HCT116 (cell line): ENCODE measurements at regions not wholly inside any gene's neighbourhood (a gene's known extent, or its start where the extent isn't known, plus 50 kb on each side); places are given as distances from the start of the nearest gene placed in this dataset.

Source experiments
- ATAC-seq: fragments of 200-7000 bp; cut with Tn5 transposase; 2 replicates; pipeline ENCODE4 v1.9.1; 2020; ENCODE audit warnings: mild to moderate bottlenecking, moderate library complexity
- BruUV-seq: library from RNA; stranded (reverse); fragments of 400-500 nt; replicated peaks from 2 replicates; lab custom pipeline; 2021; lab: Mats Ljungman, UMichigan
- CTCF ChIA-PET: fragments of 300-600 bp; sonication (Branson Sonifier 250); formaldehyde crosslinking; loops from one replicate; lab custom pipeline; 2021; ENCODE audit warnings: antibody characterized with exemption; lab: Charles Lee
- POLR2A ChIA-PET: fragments of 300-600, 350-600 bp; sonication (Branson Sonifier 250); formaldehyde crosslinking; loops from one replicate; lab custom pipeline; 2021; ENCODE audit warnings: antibody characterized with exemption; lab: Charles Lee
- RAD21 ChIA-PET, 2 experiments: fragments of 300-600 bp; sonication (Branson Sonifier 250); formaldehyde crosslinking; loops; one replicate each; lab custom pipeline; 2023; ENCODE audit warnings: low total read pairs in 2 of 2; ENCODE audit not compliant: uncharacterized antibody in 2 of 2, unreplicated experiment in 2 of 2, low non-redundant PET in 1 of 2; lab: Charles Lee
- DNase-seq: peaks from one replicate; pipeline ENCODE4 v3.0.0-alpha.2; 2010; ENCODE audit warnings: low read depth, low spot score
- H2AFZ ChIP-seq: fragments of 200-600 bp; shearing (Covaris generic), sonication (generic); 2 replicates; pipeline ENCODE4 v1.6.1; 2017; ENCODE audit warnings: low read depth, mixed run types, mixed read lengths, antibody characterized with exemption, low read length; ENCODE audit not compliant: poor library complexity, severe bottlenecking
- H3K27ac ChIP-seq: 2 replicates; pipeline ENCODE4 v1.5.1; 2012; ENCODE audit warnings: low read depth, low read length
- H3K27me3 ChIP-seq: fragments of 200-600 bp; sonication (generic); 2 replicates; pipeline ENCODE4 v1.6.1; 2016; ENCODE audit warnings: mixed run types, low read length, mixed read lengths; ENCODE audit not compliant: insufficient read depth
- H3K36me3 ChIP-seq, 2 experiments: fragments of 200-500 bp in 1 of 2; fragments of 200-600 bp in 1 of 2; sonication (Bioruptor generic) in 1 of 2; sonication (generic) in 1 of 2; 2 replicates each; pipeline versions ENCODE4 v1.5.1 to v1.6.1; 2014 to 2016; ENCODE audit warnings: low read length in 2 of 2, inconsistent platforms in 1 of 2, mixed read lengths in 1 of 2, mixed run types in 1 of 2; ENCODE audit not compliant: insufficient read depth in 2 of 2, control insufficient read depth in 1 of 2
- H3K4me1 ChIP-seq, 2 experiments: fragments of 200-600 bp in 1 of 2; sonication (generic) in 1 of 2; 2 replicates each; pipeline versions ENCODE4 v1.5.1 to v1.6.1; 2012 to 2017; ENCODE audit warnings: low read length in 2 of 2, inconsistent platforms in 1 of 2, mild to moderate bottlenecking in 1 of 2, mixed read lengths in 1 of 2, mixed run types in 1 of 2, moderate library complexity in 1 of 2; ENCODE audit not compliant: insufficient read depth in 2 of 2, control insufficient read depth in 1 of 2
- H3K4me2 ChIP-seq: fragments of 200-600 bp; sonication (generic); 2 replicates; pipeline ENCODE4 v1.6.1; 2017; ENCODE audit warnings: mixed run types, low read length, mixed read lengths
- H3K4me3 ChIP-seq, 2 experiments: fragments of 200-600 bp in 1 of 2; sonication (generic) in 1 of 2; replicated peaks in 1 of 2; 2 replicates each; pipeline ENCODE4 v1.5.1; 2011 to 2016; ENCODE audit warnings: low read length in 2 of 2, control low read depth in 1 of 2, low read depth in 1 of 2, mild to moderate bottlenecking in 1 of 2, mixed read lengths in 1 of 2, mixed run types in 1 of 2
- H3K79me2 ChIP-seq: fragments of 200-600 bp; sonication (generic); 2 replicates; pipeline ENCODE4 v1.6.1; 2017; ENCODE audit warnings: mild to moderate bottlenecking, mixed run types, low read length, moderate library complexity, mixed read lengths; ENCODE audit not compliant: insufficient read depth
- H3K9ac ChIP-seq: fragments of 200-600 bp; sonication (generic); 2 replicates; pipeline ENCODE4 v1.6.1; 2016; ENCODE audit warnings: low read length, mixed read lengths
- H3K9me2 ChIP-seq: fragments of 200-600 bp; sonication (generic), shearing (Covaris generic); 2 replicates; pipeline ENCODE4 v1.6.1; 2017; ENCODE audit warnings: mixed run types, mild to moderate bottlenecking, moderate library complexity; ENCODE audit not compliant: insufficient read depth
- H3K9me3 ChIP-seq, 2 experiments: fragments of 200-500 bp in 1 of 2; fragments of 200-600 bp in 1 of 2; sonication (Bioruptor generic) in 1 of 2; sonication (generic) in 1 of 2; 2 replicates each; pipeline ENCODE4 v1.6.1; 2014 to 2017; ENCODE audit warnings: low read length in 2 of 2, mixed read lengths in 2 of 2, inconsistent platforms in 1 of 2, low read depth in 1 of 2, mild to moderate bottlenecking in 1 of 2, mixed run types in 1 of 2, moderate library complexity in 1 of 2; ENCODE audit not compliant: control insufficient read depth in 1 of 2, insufficient read depth in 1 of 2
- H4K20me1 ChIP-seq: fragments of 200-600 bp; sonication (generic), shearing (Covaris generic); 2 replicates; pipeline ENCODE4 v1.6.1; 2017; ENCODE audit warnings: mixed run types, mild to moderate bottlenecking, moderate library complexity; ENCODE audit not compliant: insufficient read depth
- CBX3 ChIP-seq: IDR thresholded peaks from 2 replicates; pipeline ENCODE4 v1.6.1; 2012; ENCODE audit warnings: low read depth
- CEBPB ChIP-seq: IDR thresholded peaks from 2 replicates; pipeline ENCODE4 v1.6.1; 2012; ENCODE audit warnings: low read depth
- EGR1 ChIP-seq: IDR thresholded peaks from 2 replicates; pipeline ENCODE4 v1.6.1; 2012; ENCODE audit warnings: low read depth
- EZH2 ChIP-seq: fragments of 200-600 bp; sonication (generic); IDR thresholded peaks from 2 replicates; pipeline ENCODE4 v1.6.1; 2017; ENCODE audit warnings: antibody characterized with exemption, mixed run types
- EZH2phosphoT487 ChIP-seq: fragments of 200-600 bp; IDR thresholded peaks from 2 replicates; pipeline ENCODE4 v1.6.1; 2018; ENCODE audit warnings: antibody characterized with exemption, borderline replicate concordance
- JUND ChIP-seq: IDR thresholded peaks from 2 replicates; pipeline ENCODE4 v1.6.1; 2012
- SP1 ChIP-seq: IDR thresholded peaks from 2 replicates; pipeline ENCODE4 v1.6.1; 2012; ENCODE audit warnings: low read depth
- SRF ChIP-seq: IDR thresholded peaks from 2 replicates; pipeline ENCODE4 v1.6.1; 2012; ENCODE audit warnings: low read depth
- YY1 ChIP-seq: IDR thresholded peaks from 2 replicates; pipeline ENCODE4 v1.6.1; 2011; ENCODE audit warnings: low read length, low read depth, moderate library complexity, mild to moderate bottlenecking; ENCODE audit not compliant: insufficient replicate concordance; ENCODE audit errors: extremely low read depth
- intact Hi-C: fragments of 100-400 bp; cut with micrococcal nuclease; formaldehyde crosslinking; loops from 2 replicates; pipeline ENCODE4 v1.10.0; 2022
- TF ChIP-seq, protein P1 (sequence below), 3 experiments: fragments of 200-600 bp in 1 of 3; sonication (generic) in 1 of 3; IDR thresholded peaks in 2 of 3; conservative IDR thresholded peaks in 1 of 3; 2 replicates each; pipeline ENCODE4 v1.5.1; 2012 to 2017; ENCODE audit warnings: low read depth in 2 of 3, low read length in 2 of 3, antibody characterized with exemption in 1 of 3, borderline replicate concordance in 1 of 3, control low read depth in 1 of 3, mild to moderate bottlenecking in 1 of 3, mixed read lengths in 1 of 3, mixed run types in 1 of 3, moderate library complexity in 1 of 3; ENCODE audit not compliant: insufficient read depth in 1 of 3

GRCh38 chr3:178415384-178415783 lies 120.9 kb upstream of the KCNMB2 start:
- ChIA-PET RAD21 (no interaction called here), CTCF (no interaction called here), POLR2A (no interaction called here)
- no peaks in the 10 kb centered on the region for H3K9me3 ChIP-seq
- no peaks in the 10 kb centered on the region for H3K36me3 ChIP-seq
- DNase-seq: no peak
- no peak overlapping the region for H3K9ac ChIP-seq
- no peaks in the 10 kb centered on the region for H3K4me1 ChIP-seq
- H4K20me1 ChIP-seq: no peaks in the 10 kb centered on the region
- no peak overlapping the region for H3K4me3 ChIP-seq
- TF ChIP-seq YY1 (no peak), EZH2 (no peak), JUND (no peak), SP1 (no peak), EZH2phosphoT487 (no peak), SRF (no peak), EGR1 (no peak), CEBPB (no peak), CBX3 (no peak)
- TF ChIP-seq, protein P1, sequence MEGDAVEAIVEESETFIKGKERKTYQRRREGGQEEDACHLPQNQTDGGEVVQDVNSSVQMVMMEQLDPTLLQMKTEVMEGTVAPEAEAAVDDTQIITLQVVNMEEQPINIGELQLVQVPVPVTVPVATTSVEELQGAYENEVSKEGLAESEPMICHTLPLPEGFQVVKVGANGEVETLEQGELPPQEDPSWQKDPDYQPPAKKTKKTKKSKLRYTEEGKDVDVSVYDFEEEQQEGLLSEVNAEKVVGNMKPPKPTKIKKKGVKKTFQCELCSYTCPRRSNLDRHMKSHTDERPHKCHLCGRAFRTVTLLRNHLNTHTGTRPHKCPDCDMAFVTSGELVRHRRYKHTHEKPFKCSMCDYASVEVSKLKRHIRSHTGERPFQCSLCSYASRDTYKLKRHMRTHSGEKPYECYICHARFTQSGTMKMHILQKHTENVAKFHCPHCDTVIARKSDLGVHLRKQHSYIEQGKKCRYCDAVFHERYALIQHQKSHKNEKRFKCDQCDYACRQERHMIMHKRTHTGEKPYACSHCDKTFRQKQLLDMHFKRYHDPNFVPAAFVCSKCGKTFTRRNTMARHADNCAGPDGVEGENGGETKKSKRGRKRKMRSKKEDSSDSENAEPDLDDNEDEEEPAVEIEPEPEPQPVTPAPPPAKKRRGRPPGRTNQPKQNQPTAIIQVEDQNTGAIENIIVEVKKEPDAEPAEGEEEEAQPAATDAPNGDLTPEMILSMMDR (IDR thresholded peaks at IDR 0.05 in 2 of 3, conservative IDR thresholded peaks at IDR 0.05 in 1 of 3; ENCODE audit: borderline replicate concordance in 1 of 3, insufficient read depth in 1 of 3, low read depth in 2 of 3, low read length in 2 of 3): no peak
- no peak overlapping the region for H3K4me2 ChIP-seq
- H2AFZ ChIP-seq: no peak overlapping the region
- intact Hi-C loops: no loop called here
- H3K9me2 ChIP-seq: no peaks in the 10 kb centered on the region
- no peaks in the 10 kb centered on the region for H3K27me3 ChIP-seq
- no TSS peak for BruUV-seq
- H3K27ac ChIP-seq: no peak overlapping the region
- no peak for ATAC-seq
- no peaks in the 10 kb centered on the region for H3K79me2 ChIP-seq

DNA sequence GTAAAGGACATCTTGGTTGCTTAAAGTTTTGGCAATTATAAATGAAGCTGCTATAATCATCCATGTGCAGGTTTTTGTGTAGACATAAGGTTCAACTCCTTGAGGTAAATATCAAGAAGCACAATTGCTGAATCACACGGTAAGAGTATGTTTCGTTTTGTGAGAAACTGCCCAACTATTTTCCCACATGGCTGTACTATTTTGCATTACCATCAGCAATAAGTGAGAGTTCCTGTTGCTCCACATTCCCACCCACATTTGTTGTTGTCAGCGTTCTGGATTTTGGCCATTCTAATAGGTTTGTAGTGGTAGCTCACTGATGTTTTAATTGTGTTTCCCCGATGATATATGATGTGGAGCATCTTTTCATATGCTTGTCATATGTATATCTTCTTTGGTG lies 118.5 kb upstream of the KCNMB2 start:
- Histone ChIP-seq H3K79me2 (no peaks in the 10 kb centered on the region), H2AFZ (no peak overlapping the region), H3K9ac (no peak overlapping the region), H3K27me3 (no peaks in the 10 kb centered on the region), H3K9me2 (no peaks in the 10 kb centered on the region), H3K4me1 (no peaks in the 10 kb centered on the region), H3K4me2 (no peak overlapping the region), H4K20me1 (no peaks in the 10 kb centered on the region)
- no peak for DNase-seq
- no peak for ATAC-seq
- intact Hi-C loops: no loop called here
- POLR2A ChIA-PET: no interaction called here
- RAD21 ChIA-PET: no interaction called here
- no TSS peak for BruUV-seq
- no peak for TF ChIP-seq EGR1
- TF ChIP-seq, all 23 proteins: peak for 0
- H3K36me3 ChIP-seq: no peaks in the 10 kb centered on the region
- no peak overlapping the region for H3K4me3 ChIP-seq
- no peaks in the 10 kb centered on the region for H3K9me3 ChIP-seq
- H3K27ac ChIP-seq: no peak overlapping the region
- CTCF ChIA-PET: no interaction called here
